Forelimb muscle (tissue), 1 donor: ENCODE measurements at regions not wholly inside any gene's neighbourhood (a gene's known extent, or its start where the extent isn't known, plus 50 kb on each side); places are given as distances from the start of the nearest gene placed in this dataset.
"Not testable (repeated sequence)": the region's sequence is repeated elsewhere in the genome, so short reads cannot be mapped to it uniquely, and the experiment has no call there.

Experiments
- DNase-seq: peaks from one replicate; pipeline ENCODE4 v3.0.0-alpha.2; 2013; ENCODE audit warnings: low read depth

DNA sequence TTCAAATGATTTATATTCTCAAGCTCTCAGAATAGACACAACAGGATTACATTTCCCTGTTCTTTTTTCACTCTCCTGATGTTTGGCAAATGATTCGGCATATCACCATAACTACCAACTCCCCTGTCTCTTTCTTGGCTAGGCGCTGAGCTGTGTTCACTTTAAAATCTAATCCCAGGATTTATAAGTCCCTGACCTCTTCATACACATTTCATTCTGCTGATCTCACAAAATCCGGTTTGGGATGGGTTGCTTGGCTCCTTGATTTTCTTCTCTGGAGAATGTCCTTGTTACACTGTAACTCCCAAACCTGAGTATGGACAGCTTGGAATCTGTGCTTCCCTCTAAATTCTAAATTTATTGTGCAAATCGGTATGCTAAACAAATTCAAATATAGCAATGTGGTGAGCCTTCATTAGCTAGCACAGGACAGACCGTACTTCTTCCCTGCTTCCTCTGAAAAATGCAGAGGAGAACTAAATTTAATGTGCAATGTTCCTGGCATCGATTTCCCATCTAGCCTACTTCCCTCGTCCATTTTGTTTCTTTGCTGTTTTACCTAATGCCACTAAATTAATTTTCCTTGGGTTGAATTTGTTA lies 858.5 kb upstream of the FAT3 start:
- DNase-seq = peak; percentile 48

DNA sequence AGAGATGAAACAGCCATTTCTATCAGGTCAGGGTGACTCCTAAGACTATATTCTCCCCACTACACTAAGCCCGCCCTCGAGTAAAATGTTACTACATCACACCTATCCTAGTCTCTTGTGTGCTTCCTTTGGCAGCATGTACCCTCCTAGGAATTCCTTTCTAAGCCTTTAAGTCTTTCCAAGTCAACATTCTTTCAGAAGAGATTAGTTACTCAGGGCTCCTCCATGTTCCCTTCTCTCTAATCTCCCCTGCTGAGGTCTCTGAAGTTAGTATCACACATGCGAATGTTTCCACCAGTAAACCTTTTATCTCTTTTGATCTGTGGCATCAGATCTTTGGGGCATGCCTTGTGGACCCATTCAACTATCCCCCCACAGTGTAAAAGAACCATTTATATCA lies 873.7 kb upstream of the FAT3 start:
- no peak for DNase-seq

DNA sequence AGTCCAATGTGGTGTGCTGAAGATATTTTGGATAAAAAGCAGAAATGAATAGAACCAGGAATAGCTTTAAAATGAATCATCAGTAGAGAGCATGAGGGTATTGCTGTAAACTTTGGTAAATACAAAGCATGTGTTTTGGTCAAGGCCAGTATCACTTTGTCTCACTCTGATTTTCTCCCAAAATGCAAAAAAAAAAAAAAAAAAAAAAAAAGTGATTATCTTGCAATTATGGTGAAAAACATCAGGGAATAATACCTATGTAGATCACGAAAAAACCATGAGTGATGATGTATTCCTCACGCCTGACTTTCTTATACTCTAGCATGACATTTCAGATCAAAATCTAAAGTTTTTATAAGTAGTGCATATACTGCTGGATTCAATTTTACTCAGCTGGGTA lies 897.9 kb upstream of the FAT3 start:
- no peak for DNase-seq

DNA sequence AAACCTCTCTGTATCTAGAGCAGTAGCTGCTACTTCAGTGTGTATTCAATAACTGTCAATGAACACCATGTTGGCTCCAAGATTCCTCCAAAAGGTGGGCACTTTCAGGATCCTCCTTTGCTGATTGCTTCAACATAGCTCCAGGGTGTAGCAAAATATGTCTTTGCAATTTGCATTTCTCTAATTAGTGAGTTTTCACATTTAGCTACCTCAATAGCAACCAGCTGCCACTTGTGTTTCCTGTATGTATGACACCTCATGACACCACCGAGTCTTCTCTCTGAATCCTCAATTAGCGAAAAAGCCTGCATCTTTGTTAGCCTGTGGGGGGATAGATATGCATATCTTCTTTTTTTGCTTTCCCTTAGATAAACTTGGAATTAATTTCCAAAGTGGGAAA lies 898.3 kb upstream of the FAT3 start:
- no peak for DNase-seq

DNA sequence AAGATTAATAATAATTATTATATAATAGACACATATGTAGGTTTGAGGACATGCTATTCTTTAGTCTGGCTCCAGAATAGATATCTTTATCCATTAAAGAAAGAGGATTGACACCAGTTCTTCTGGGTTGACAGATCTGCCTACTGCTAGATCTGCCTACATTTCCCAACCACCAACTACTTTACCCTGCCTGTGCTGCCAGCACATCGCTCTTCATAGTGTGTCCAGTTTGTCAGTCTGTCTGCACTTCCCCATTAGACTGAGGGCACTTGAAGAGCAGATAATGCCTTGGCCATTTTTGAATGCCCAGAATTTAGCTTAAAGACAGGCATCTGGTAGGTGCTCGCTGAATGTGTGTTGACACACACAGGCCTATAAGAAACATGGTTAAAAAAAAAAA lies 910.1 kb upstream of the FAT3 start:
- DNase-seq = no peak

DNA sequence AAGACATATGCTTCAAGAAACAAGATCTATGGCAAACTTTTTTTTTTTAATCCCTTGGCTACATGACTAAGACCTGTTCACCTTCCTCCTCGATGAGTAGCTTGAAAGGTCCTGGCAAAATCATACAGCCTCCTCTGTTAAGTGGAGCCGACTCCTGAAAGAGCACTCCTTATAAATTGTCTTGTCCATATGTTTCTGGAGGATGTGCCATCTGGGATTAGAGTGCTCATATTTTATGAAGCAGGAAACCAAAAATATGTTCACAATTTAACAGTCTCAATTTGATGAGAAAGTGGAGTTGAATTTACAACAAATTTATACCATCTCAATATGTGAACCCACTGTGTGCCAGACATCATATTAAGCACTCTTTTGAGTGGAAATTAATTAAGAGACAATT lies 912.1 kb upstream of the FAT3 start:
- no peak for DNase-seq

DNA sequence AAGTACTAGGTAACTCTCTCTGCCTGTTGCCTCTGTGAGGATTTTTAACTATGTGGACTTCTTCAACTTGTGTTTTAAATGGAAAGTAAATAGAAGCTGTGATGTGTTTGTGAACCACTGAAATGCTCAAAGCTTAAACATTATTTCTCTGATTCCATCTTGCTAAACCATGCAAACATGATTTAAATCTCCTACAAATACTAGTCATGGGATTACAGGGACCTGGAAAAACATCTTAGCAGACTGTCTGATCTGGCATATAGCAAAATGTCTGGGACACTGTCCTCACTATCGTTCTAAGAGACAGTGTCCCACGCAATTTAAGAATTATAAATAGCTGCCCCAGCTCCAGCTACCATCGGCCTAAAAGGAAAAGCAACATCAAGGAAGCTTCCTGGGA lies 914.5 kb upstream of the FAT3 start:
- DNase-seq = no peak

DNA sequence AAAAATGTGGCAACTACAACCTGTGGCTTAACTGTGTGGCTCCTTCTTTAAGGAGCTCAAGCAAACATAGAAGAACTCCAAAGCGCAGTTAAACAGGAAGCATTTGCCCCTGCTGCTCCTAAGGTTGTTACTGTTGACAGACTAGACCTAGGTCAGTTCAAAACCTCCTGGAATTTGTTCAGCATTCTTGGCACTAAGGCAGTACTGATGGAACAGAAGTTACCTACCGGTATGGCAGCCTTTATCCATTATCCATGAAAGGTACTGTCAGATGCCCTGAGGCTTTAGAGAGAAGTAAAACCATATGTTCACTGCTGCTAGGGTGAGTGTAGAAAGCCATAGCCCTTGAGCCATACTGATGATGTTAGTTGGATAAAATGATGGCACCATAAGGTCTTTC lies 916.5 kb upstream of the FAT3 start:
- DNase-seq = no peak

DNA sequence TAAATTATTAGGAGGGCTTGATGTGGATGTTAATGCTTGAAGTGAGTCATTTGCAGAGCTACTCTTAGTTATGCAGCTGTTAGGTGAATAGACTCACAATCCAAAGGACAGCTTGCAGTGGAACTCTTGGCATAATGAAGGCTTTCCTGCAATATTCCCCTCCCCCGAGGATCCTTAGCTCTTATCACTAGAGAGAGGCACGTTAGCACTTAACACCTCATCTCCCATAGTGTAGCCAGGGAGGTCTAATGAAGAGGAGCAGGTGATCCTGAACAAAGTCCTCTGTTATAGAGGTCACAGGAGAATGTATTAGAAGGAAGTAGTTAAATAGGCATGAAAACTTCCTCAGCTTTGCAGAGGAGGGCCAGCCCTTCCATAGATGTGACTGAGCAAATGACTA lies 919.2 kb upstream of the FAT3 start:
- no peak for DNase-seq

DNA sequence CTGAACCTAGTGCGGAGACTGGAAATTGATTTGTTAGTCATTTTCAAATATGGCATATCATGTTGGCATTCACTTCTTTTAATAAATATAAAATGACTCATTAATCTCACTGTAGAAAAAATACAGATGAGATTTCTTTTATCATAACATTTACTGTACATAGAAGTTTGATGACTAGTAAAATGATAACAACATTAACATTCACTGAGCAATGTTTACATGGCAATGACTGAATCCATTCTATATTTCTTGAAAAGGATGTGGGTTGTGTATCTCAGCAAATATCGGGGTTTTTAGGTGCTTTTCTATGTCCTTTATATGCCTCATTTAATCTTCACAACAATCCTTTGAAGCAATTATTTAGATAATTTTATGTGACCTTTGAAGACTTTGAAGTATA lies 920.9 kb upstream of the FAT3 start:
- no peak for DNase-seq

DNA sequence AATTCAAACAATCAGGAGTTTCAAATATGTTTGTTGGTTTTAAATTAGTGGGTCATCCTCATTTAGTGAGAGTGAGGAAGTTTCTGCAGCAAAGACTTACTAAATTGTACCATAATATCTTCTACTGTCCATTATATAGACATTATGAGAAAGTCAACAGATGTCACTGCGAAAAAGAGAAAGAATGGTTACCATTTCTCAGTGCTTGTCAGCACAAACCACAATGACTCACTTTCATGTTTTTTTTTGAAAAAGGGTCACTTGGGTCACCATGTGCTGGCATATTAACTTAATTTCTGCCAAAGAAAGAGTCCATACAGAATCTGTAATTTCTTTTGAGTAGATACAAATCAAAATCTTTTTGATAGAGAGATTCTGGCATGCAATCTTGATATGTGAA lies 924.6 kb upstream of the FAT3 start:
- DNase-seq = no peak

DNA sequence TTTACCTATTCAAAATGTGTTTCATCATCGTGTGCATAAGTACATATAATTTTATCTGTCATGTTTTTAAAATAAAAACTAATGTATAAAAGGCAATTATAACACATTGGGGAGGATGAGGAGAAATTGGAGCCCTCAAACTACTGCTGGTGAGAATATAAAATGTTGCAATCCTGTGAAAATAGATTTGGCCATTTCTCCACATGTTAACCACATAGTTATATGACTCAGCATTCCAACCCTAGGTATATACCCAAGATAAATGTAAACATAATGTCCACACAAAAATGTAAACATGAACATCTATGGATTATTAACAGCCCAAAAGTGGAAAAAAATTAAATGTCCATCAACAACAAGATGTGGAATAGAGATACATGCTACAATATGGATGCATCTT lies 928.0 kb upstream of the FAT3 start:
- no peak for DNase-seq

DNA sequence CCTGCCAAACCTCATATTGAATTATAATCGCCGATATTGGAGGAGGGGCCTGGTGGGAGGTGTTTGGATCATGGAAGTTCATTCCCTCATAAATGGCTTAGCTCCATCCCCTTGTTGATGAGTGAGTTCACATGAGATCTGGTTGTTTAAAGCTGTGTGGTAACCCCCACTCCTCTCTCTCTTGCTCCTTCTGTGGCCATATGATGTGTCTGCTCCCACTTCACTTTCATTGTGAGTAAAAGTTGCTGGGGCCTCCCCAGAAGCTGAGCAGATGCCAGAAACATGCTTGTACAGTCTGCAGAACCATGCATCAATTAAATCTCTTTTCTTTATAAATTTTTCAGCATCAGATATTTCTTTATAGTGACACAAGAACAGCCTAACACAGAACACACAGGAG lies 929.0 kb upstream of the FAT3 start:
- DNase-seq = no peak

DNA sequence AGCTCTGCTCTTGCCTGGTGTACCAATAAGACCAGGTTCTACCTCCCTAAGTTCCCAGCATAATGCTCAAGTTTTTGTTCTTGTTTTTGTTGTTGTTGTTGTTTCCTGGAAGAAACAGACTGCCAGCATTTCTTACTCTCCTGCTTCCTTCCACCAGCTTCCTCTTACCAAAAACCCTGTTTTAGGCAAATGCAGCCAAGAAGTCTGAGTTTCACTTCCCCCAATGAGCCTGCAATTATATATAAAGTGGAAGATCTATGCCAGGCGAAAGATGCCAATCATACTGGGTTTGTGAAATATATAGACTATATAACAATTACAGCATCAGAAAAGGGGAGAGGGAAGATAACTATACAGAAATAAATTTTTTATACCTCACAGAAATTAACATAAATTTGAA lies 931.5 kb upstream of the FAT3 start:
- no peak for DNase-seq

DNA sequence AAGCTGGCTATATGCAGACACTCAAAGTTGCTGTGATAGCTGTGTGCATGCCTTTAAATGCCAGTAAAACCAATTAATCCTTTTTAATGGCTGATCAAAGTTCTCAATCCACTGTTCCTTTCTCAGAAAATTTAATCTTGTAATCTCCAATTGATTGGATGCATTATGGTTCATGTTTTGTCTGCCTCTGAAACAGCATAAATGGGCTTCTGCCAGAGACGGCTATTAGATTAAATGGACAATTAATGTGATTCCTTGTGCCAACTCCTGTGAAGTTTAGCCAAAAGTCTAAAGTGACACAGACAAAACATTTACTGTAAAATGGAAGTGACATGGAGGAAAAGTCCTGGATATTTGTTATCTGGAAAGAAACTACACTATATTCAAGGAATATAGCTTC lies 952.5 kb upstream of the FAT3 start:
- no peak for DNase-seq

DNA sequence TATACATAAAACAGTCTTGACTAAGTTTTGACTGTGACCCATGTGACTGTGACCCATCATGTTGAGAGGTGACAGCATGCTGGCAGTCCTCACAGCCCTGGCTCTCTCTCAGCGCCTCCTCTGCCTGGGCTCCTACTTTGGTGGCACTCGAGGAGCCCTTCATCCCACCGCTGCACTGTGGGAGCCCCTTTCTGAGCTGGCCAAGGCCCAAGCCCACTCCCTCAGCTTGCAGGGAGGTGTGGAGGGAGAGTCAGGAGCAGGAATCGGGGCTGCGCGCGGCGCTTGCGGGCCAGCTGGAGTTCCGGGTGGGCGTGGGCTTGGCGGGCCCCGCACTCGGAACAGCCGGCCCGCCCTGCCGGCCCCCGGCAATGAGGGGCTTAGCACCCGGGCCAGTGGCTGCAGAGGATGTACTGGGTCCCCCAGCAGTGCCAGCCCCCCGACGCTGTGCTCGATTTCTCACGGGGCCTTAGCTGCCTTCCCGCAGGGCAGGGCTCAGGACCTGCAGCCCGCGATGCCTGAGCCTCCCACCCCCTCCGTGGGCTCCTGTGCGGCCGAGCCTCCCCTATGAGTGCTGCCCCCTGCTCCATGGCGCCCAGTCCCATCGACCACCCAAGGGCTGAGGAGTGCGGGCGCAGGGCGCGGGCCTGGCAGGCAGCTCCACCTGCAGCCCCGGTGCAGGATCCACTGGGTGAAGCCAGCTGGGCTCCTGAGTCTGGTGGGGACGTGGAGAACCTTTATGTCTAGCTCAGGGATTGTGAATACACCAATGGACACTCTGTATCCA lies 955.9 kb upstream of the FAT3 start:
- DNase-seq = not testable (repeated sequence)

DNA sequence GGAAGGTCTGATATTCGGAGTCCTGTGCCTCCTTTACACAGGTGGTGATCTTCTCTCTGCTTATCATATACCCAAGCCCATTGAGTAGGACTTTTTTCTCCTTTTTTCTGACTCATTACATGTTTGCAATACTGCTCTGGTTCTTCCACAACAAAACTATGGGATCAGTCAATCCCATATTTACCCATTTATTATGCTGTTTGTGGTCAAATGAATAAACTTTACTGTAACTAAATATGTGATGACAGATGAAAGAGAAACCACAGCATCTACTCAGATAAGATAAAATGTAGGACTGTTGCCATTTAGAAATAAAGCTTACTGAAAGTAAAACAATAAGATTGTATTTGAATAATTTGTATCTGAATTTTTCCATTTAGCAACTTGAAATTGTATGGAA lies 958.7 kb upstream of the FAT3 start:
- no peak for DNase-seq

DNA sequence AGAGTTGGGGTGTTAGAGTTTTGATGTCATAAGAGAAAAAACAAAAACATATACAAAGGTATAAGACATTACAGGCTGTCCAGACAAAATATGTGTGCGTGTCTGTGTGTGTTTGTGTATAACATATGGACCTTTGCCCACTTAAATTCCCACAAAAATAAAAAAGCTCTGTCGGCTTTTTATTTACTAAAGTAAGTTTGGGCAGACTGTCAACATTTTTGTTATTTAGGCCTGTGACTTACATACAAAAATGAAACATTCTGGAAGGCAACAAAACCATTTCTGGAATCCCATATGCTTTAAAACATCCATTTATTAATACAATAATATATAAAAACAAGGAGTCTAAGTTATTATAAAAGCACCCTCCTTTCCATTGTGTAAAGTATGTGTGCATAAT lies 960.1 kb upstream of the FAT3 start:
- no peak for DNase-seq

DNA sequence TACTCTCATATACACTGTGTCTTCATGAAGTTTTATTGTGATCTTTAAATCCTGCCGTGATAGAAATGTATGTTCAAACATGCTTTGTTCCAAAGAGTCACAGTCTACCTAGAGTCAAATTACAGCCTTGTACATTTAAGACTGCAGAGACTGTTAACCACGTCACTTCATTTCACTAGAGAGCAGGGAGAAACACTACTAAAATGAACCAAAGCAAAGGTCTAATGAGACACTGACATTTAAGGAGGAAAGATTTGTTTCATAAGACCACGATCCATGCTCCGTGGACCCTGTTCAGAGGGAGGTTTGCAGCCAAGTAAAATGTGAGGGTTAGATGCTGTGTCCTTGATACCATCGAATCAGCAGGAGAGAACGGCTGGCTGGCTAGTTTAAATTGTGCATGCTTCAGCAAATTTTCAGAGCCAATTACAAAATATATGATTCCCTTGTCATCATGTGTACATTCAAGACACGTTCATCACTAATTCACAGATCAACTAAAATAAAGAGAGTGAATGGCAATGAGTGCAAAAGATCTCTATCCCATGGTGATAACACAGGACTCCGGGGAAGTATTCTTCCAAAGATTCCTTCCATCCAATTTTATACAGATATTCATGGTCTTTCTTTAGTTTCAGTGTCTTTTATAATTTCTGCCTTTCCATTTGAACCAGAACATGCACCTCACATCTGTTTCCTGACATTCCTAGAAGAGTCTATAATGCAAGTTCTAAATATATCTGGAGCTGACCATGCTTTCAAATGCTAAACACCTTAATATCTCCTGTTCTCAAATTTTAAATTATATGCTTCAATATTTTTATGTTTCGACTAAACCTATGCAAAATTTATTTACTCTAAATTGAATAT lies 960.9 kb upstream of the FAT3 start:
- DNase-seq = no peak

DNA sequence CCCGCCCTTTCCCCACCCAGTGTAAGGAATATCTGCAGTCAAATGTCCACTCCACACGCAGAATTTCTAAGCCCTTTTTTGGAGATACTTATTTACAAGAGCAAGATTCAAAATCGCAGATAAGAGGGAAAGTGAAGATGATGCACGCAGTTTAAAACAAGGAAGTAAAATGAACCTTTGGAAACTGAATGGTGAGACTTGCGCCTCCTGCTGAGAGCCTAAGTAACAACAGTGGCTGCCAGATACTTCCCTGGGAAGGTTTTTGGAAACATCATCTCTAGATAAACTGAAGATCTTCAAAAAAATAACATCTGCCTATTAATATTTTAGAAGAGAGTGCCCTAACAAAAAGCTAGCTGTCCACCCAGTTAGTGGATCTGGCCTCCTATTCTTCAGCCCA lies 963.1 kb upstream of the FAT3 start:
- no peak for DNase-seq

DNA sequence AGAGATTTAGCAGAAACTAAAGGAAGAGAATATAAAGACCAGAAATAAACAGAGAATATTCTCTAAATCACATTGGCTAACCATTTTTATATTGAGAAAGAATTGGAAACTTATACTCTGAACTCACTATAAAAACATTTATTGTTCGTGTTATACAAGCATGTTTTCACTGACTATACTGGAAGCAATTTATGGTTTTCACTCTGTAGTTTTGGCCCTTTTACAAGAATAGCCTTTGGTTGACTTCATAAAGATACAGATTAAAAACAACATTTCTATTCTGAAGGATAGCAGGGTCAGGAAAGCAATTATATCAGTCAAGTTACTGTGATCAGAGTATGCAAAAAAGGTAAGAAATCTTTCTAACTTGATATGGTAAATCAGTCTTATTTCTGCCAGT lies 965.7 kb upstream of the FAT3 start:
- no peak for DNase-seq

DNA sequence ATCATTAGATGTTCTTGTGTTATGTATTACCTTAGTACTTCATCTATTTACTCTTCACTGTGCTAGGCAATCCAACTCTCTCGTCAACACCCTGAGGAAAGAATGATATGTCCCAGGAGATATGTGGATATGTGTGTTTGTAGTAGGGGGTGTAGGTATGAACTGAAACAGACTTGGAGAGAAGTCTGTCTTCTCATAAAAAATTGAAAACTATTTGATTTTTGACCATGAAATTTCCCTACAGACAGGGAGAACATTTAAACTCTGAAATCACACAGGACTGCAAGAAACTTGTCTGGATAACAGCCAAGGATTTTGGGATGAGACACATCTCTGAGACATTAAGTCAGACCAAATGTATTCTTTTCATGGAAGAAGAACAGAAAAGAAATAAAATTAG lies 967.0 kb upstream of the FAT3 start:
- DNase-seq = peak; percentile 78

DNA sequence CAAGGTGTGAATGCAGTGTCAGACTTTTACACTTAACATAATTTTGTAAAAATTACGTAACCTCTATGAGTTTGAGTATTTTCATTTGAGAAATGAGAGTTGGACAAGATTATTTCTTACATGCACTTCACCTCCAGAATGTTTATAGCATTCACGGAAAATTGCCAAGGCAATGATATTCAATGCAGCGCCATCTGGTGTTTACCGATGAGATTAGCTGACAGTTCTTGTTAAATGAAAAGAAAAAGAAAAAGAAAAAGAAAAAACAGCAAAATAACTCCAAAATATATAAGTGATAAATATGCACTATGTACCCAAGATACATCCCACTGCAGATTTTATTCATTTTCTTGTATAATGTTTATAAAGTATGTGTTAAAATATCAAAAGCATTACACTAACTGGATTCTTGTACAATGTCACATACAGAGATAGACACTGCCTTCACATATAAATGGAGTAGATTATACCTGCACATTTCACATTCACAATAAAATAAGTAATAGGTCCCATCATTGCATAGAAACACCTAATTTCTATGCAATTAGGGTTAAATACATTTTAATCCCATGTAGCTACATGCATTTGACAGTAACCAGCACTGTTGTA lies 976.3 kb upstream of the FAT3 start:
- no peak for DNase-seq
